ENCODE measurements at regions not wholly inside any gene's neighbourhood (a gene's known extent, or its start where the extent isn't known, plus 50 kb on each side); places are given as distances from the start of the nearest gene placed in this dataset.

- DNase-seq = no peak
Observed at GRCh38 chr2:9135822-9136558, 70.6 kb upstream of the ASAP2 start.

GRCh38 chr2:9127316-9127715 is 79.3 kb upstream of the ASAP2 start:
- no peak for DNase-seq

- no peak for DNase-seq
Observed at GRCh38 chr2:9126540-9126939, 80.1 kb upstream of the ASAP2 start.

GRCh38 chr2:9124231-9124741 is 82.3 kb upstream of the ASAP2 start:
- DNase-seq = no peak

- DNase-seq = no peak
Observed at GRCh38 chr2:9123069-9123468, 83.5 kb upstream of the ASAP2 start.

GRCh38 chr2:9122367-9122766 is 84.2 kb upstream of the ASAP2 start:
- no peak for DNase-seq

GRCh38 chr2:9118383-9118960 is 88.1 kb upstream of the ASAP2 start:
- DNase-seq = no peak

GRCh38 chr2:9115229-9115628 is 91.4 kb upstream of the ASAP2 start:
- DNase-seq = no peak

GRCh38 chr2:9114458-9114857 is 92.2 kb upstream of the ASAP2 start:
- DNase-seq = no peak

- DNase-seq = no peak
Observed at GRCh38 chr2:9113916-9114315, 92.7 kb upstream of the ASAP2 start.

GRCh38 chr2:9113262-9113661 is 93.3 kb upstream of the ASAP2 start:
- DNase-seq = no peak

- DNase-seq = no peak
Observed at GRCh38 chr2:9112079-9112721, 94.4 kb upstream of the ASAP2 start.

- no peak for DNase-seq
Observed at GRCh38 chr2:9110893-9111569, 95.6 kb upstream of the ASAP2 start.

- DNase-seq = no peak
Observed at GRCh38 chr2:9110346-9110884, 96.2 kb upstream of the ASAP2 start.

- no peak for DNase-seq
Observed at GRCh38 chr2:9109871-9110270, 96.7 kb upstream of the ASAP2 start.

- no peak for DNase-seq
Observed at GRCh38 chr2:9108210-9108967, 98.2 kb upstream of the ASAP2 start.

- DNase-seq = no peak
Observed at GRCh38 chr2:9107168-9108025, 99.2 kb upstream of the ASAP2 start.

GRCh38 chr2:9106338-9107167 is 100.1 kb upstream of the ASAP2 start:
- no peak for DNase-seq

GRCh38 chr2:9105601-9106337 is 100.8 kb upstream of the ASAP2 start:
- no peak for DNase-seq

Measured in CD4-positive, alpha-beta T cell treated with Interleukin-4 for 1 hour (primary cell).